ENCODE measurements at regions not wholly inside any gene's neighbourhood (a gene's known extent, or its start where the extent isn't known, plus 50 kb on each side); places are given as distances from the start of the nearest gene placed in this dataset.

DNA sequence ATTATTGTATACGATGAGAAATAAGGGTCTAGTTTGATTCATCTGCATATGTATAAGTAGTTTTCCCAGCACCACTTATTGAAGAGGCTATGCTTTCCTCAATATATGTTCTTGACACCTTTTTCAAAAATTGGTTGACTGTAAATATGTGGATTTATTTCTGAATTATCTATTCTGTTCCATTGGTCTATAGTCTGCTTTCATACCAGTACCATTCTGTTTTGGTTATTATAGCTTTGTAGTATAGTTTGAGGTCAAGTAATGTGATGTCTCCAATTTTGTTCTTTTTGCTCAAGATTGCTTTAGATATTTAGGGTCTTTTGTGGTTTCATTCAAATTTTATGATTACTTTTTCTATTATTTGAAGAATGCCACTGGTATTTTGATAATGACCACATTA lies 103.8 kb upstream of the LIPC start:
- Histone ChIP-seq H3K4me3 (replicated peaks in 1 of 3; ENCODE audit: insufficient read depth in 1 of 3, low read depth in 2 of 3, low read length in 3 of 3) (no peak overlapping the region), H4K20me1 (ENCODE audit: insufficient read depth, low read length) (no peaks in the 10 kb centered on the region), H3K4me2 (ENCODE audit: low read depth, low read length) (no peak overlapping the region), H3K27me3 (ENCODE audit: control insufficient read depth in 1 of 2, insufficient read depth in 2 of 2, low read length in 2 of 2) (no peaks in the 10 kb centered on the region; a peak in 1 of 5 replicates), H3K79me2 (ENCODE audit: insufficient read depth, low read length) (no peaks in the 10 kb centered on the region), H3K9ac (ENCODE audit: insufficient read depth, low read depth, low read length) (no peak overlapping the region), H3K9me3 (ENCODE audit: low read length) (no peaks in the 10 kb centered on the region), H3K36me3 (replicated peaks in 1 of 2; ENCODE audit: control insufficient read depth in 1 of 2, insufficient read depth in 2 of 2, low read length in 2 of 2) (no peaks in the 10 kb centered on the region), H3K4me1 (ENCODE audit: insufficient read depth, low read length) (peaks cover 35% of the 10 kb centered on the region), H3K27ac (ENCODE audit: extremely low read length, insufficient read depth, low read length) (no peak overlapping the region), H2AFZ (ENCODE audit: low read length) (no peak overlapping the region)
- CTCF ChIA-PET (ENCODE audit: low intra/inter-chr PET ratio, low total read pairs), result no interaction called here
- ATAC-seq (no peak), DNase-seq (ENCODE audit: low spot score) (no peak), FAIRE-seq (no peak)
- in situ Hi-C loops (cut with HindIII; ENCODE audit: extremely low pct_ligation_motif_present, low pct_unique_long_range_greater_than_20kb) (no loop called here), intact Hi-C loops (cut with micrococcal nuclease; ENCODE audit: unreplicated experiment) (no loop called here)
- 91% methylated on average over 1 of the region's 1 CpG for WGBS (ENCODE audit: low lambda C conversion rate)
- TF ChIP-seq E2F2 (CRISPR knock-in tag; IDR thresholded peaks at IDR 0.05; ENCODE audit: borderline replicate concordance) (no peak), FUBP1 (CRISPR knock-in tag; IDR thresholded peaks at IDR 0.05; ENCODE audit: borderline replicate concordance) (no peak), FOXC1 (CRISPR knock-in tag; IDR thresholded peaks at IDR 0.05; ENCODE audit: borderline replicate concordance) (no peak), ZXDC (CRISPR knock-in tag; IDR thresholded peaks at IDR 0.05) (no peak), BATF2 (CRISPR knock-in tag; IDR thresholded peaks at IDR 0.05) (no peak), ZNF616 (CRISPR knock-in tag; IDR thresholded peaks at IDR 0.05; ENCODE audit: low read depth) (no peak), RFXANK (CRISPR knock-in tag; IDR thresholded peaks at IDR 0.05) (no peak), ZNF501 (CRISPR knock-in tag; IDR thresholded peaks at IDR 0.05) (no peak), CCAR2 (optimal IDR thresholded peaks at IDR 0.05; ENCODE audit: low read depth, low read length) (no peak), RAD51 (IDR thresholded peaks at IDR 0.05; ENCODE audit: borderline replicate concordance) (no peak), ZNF589 (CRISPR knock-in tag; conservative IDR thresholded peaks at IDR 0.05) (no peak), XRCC5 (optimal IDR thresholded peaks at IDR 0.05; ENCODE audit: low read length) (no peak), GMEB2 (CRISPR knock-in tag; IDR thresholded peaks at IDR 0.05; ENCODE audit: low read depth) (no peak), POGZ (CRISPR knock-in tag; IDR thresholded peaks at IDR 0.05) (no peak), ZNF496 (CRISPR knock-in tag; IDR thresholded peaks at IDR 0.05; ENCODE audit: insufficient replicate concordance) (no peak), ZNF816 (CRISPR knock-in tag; IDR thresholded peaks at IDR 0.05; ENCODE audit: borderline replicate concordance) (no peak), NAIF1 (CRISPR knock-in tag; IDR thresholded peaks at IDR 0.05; ENCODE audit: borderline replicate concordance) (no peak)
- POLR2A ChIA-PET, result no interaction called here
- BruUV-seq (replicated peaks), result no TSS peak
